DMS153 (cell line): ENCODE measurements at regions not wholly inside any gene's neighbourhood (a gene's known extent, or its start where the extent isn't known, plus 50 kb on each side); places are given as distances from the start of the nearest gene placed in this dataset.
"Not testable (repeated sequence)": the region's sequence is repeated elsewhere in the genome, so short reads cannot be mapped to it uniquely, and the experiment has no call there.

ENCODE experiments used
- DNase-seq: peaks from one replicate; lab custom pipeline; 2025; lab: John Stamatoyannopoulos, UW

- no peak for DNase-seq
These were observed 515.3 kb downstream of the JRKL start for GRCh38 chr11:96905143-96905542.

GRCh38 chr11:96905663-96906062 lies 515.9 kb downstream of the JRKL start:
- no peak for DNase-seq

GRCh38 chr11:96906476-96906875 lies 516.7 kb downstream of the JRKL start:
- no peak for DNase-seq

- no peak for DNase-seq
These were observed 536.0 kb downstream of the JRKL start for GRCh38 chr11:96925862-96926261.

DNA sequence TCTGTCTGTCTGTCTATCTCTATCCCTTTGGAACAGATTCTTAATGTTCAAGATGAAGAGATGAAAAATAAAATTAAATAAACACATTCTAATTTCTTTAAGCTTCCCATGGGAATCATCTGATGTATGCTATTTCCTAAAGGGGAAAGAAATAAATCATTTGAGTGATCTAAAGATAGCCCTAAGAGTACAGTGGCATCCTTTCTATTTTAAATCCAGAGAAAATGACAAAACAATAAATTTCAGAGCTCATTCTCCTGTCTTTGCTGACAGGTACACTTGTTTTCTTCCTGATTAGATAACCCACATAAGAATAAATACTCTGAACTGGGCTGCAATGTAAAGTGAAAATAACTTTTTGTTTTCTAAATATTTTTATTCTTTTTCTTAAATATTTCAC lies 550.4 kb downstream of the JRKL start:
- no peak for DNase-seq

GRCh38 chr11:96942855-96943254 lies 553.0 kb downstream of the JRKL start:
- DNase-seq, result no peak

DNA sequence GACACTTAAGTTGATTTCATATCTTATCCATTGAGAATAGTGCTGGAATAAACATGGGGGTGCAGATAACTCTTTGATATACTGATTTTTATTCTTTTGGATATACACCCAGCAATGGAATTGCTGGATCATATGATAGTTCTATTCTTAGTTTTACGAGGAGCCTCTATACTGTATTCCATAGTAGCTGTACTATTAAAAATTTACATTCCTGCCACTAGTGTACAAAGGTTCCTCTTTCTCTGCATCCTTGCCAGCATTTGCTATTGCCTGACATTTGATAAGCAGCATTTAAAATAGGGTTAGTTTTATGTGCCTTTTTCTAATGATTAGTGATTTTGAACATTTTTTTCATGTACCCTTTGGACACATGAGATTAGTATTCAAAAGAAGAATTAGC lies 554.2 kb downstream of the JRKL start:
- DNase-seq, result no peak

DNA sequence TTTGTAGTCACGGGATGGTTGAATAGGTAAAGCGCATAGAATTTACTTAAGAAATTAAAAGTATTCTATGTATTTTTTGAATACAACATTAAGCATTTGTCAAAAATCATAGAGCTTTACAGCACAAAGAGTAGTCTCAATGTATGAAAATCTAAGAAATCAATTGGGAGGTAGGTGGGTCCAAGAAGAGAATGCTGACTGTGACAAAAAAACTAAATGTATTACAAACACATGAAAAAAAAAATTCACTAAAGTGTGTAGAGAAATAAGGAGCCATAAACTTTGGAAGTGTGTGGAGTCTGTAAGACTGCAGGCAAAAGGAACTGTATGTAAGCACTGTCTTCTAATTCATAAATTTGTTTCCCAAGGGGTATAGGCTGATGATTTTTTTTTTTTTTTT lies 558.3 kb downstream of the JRKL start:
- DNase-seq, result no peak

- DNase-seq, result no peak
These were observed 559.7 kb downstream of the JRKL start for GRCh38 chr11:96949464-96949863.

DNA sequence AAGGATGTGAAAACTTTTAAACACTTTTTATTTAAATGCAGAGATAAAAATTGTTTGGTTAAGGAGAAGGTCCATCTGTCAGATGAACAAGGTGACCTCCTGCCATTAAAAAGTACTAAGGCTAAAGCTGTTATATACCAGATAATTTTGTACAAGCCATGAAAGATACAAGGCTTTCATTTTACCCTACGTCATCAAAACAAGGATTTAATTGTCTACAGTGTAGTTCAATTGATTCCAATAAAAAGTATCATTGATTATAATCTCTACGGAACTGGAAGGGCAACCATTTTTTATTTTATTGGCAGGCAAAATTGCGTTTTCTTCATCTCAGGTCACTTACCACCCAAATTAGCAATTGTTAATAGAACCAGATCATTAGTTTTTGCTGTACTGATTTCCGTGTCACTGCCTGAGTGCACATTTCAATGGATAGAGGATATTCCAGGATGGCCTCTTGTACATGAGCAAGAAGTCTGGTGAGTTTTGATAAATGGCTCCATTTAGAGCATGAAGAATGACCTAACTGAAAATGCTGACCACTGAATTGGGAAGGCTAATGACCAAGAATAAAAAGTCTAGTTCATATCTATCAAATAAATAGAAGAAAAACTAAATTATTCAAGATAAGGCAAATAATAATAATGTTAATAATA lies 564.9 kb downstream of the JRKL start:
- DNase-seq, result no peak

DNA sequence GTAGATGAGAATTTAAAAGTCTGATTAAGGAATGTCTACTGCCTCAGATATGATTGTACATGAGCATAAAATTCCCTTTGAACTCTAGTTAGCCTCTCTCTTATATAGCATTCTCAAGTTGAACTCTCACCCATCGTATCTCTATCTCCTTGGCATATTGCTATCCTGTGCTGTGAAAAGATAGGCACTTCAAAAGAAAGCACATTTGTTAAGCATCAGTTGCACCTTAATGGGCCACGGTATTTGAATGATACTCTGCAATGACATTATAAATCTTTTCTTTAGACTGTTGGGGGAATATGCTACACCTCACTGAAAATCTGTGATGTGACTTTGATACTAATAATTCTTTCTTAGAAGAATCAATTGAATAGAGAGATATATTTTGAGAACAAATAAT lies 570.7 kb downstream of the JRKL start:
- no peak for DNase-seq

- no peak for DNase-seq
These were observed 571.1 kb downstream of the JRKL start for GRCh38 chr11:96960926-96961325.

GRCh38 chr11:96961931-96962330 lies 572.1 kb downstream of the JRKL start:
- DNase-seq, result no peak

GRCh38 chr11:96963375-96963774 lies 573.6 kb downstream of the JRKL start:
- no peak for DNase-seq

- no peak for DNase-seq
These were observed 574.8 kb downstream of the JRKL start for GRCh38 chr11:96964661-96965060.

- no peak for DNase-seq
These were observed 577.8 kb downstream of the JRKL start for GRCh38 chr11:96967616-96968015.

GRCh38 chr11:96969251-96969650 lies 579.4 kb downstream of the JRKL start:
- DNase-seq, result no peak

DNA sequence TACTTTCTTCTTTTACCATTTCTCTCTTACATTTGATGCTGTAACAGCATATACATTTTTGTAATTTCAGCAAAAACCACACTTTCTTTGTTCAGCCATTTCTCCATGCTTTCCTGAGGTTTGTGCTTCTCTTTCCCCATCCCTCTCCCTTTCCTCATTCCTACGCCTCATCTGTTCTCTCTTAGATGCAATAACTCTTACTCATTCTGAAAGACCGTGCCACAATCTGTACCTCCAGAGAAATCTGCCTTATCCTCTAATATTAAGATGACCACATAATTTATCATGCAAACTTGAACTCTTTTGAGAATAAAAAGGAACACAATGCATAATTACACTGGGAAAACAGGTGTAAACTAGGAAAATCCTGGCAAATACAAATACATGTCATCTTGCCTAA lies 588.9 kb downstream of the JRKL start:
- no peak for DNase-seq

GRCh38 chr11:96986516-96986915 lies 596.7 kb downstream of the JRKL start:
- no peak for DNase-seq

DNA sequence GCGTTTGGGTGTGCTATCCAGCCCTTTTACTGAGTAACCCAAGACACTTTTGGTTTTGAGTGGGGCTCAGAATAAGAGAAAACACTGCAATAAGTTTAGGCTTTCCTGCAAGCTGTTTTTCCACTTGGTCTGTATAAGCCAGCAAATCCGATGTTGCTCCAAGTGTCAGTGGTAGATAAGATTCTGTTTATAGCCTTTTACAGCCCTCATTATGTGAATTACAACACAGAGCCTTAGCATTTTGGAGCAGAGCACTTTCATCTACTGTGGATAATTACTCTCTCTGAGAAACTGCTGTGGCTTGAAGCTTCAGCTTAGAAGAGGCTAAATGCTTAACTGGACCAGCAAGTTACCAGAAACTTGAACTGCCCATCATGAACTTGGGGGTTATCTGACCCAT lies 601.1 kb downstream of the JRKL start:
- no peak for DNase-seq

DNA sequence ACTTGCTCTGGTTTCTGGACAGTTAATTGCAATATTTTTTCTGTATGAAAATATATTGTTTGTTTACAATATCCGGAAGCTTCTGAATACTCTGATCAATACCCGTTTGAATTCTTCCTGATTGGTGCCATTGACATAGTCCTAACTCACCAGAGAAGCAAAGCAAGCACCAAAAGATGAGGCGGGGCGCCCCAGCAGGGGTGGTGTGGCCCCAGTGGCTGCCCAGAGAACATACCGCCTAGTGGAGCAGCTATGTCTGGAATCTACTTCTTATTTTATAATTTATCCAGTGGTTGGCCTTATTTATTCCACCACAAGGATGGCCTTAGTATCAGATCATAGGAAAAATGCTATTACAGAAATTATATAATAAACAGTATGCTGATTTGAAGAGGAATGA lies 610.7 kb downstream of the JRKL start:
- DNase-seq, result no peak

GRCh38 chr11:97007283-97007682 lies 617.5 kb downstream of the JRKL start:
- no peak for DNase-seq

- DNase-seq, result no peak
These were observed 619.8 kb downstream of the JRKL start for GRCh38 chr11:97009613-97010012.

- DNase-seq, result not testable (repeated sequence)
These were observed 621.2 kb downstream of the JRKL start for GRCh38 chr11:97010997-97011396.

- DNase-seq, result no peak
These were observed 625.5 kb downstream of the JRKL start for GRCh38 chr11:97015327-97015726.
